Breast epithelium (tissue), 4 donors: ENCODE measurements at regions not wholly inside any gene's neighbourhood (a gene's known extent, or its start where the extent isn't known, plus 50 kb on each side); places are given as distances from the start of the nearest gene placed in this dataset.
A peak's percentile ranks its signal among the peaks of the same experiment; 100 is the strongest.

Experiments
- DNase-seq, 2 donors: peaks; one replicate each; pipeline ENCODE4 v3.0.0-alpha.2; 2019; ENCODE audit warnings: low spot score in 2 of 2
- H3K27ac ChIP-seq, 2 donors: fragments of 200-600 bp; sonication (generic) in 1 of 2; one replicate each; pipeline ENCODE4 v1.5.1; 2016 to 2019; ENCODE audit warnings: mild to moderate bottlenecking in 1 of 2
- H3K27me3 ChIP-seq, 2 donors: fragments of 200-600 bp; sonication (generic) in 1 of 2; one replicate each; pipeline versions ENCODE4 v1.5.1 to v1.6.0; 2017 to 2019; ENCODE audit warnings: control low read depth in 1 of 2, mild to moderate bottlenecking in 1 of 2
- H3K36me3 ChIP-seq: fragments of 200-600 bp; one replicate; pipeline ENCODE4 v1.5.1; 2019
- H3K4me1 ChIP-seq, 2 donors: fragments of 200-600 bp; sonication (generic); one replicate each; pipeline ENCODE4 v1.5.1; 2016 to 2019; ENCODE audit warnings: control low read depth in 1 of 2
- H3K4me3 ChIP-seq, 3 donors: fragments of 200-600 bp; sonication (generic); 1 replicate in 2 of 3; 2 replicates in 1 of 3; pipeline ENCODE4 v1.5.1; 2016 to 2019; ENCODE audit warnings: mild to moderate bottlenecking in 3 of 3, moderate library complexity in 2 of 3
- H3K9me3 ChIP-seq, 2 donors: fragments of 200-600 bp; sonication (generic) in 1 of 2; one replicate each; pipeline ENCODE4 v1.5.1; 2016 to 2019; ENCODE audit warnings: control low read depth in 1 of 2
- CTCF ChIP-seq, 3 donors: fragments of 450-650 bp; IDR thresholded peaks; one replicate each; pipeline ENCODE4 v1.5.1; 2016 to 2017; ENCODE audit warnings: antibody characterized with exemption in 3 of 3, mild to moderate bottlenecking in 3 of 3, moderate library complexity in 3 of 3
- POLR2A ChIP-seq: fragments of 450-650 bp; IDR thresholded peaks from one replicate; pipeline ENCODE4 v1.6.1; 2016; ENCODE audit warnings: antibody characterized with exemption, mild to moderate bottlenecking, moderate library complexity
- POLR2AphosphoS5 ChIP-seq, 3 donors: sonication (generic); formaldehyde crosslinking; IDR thresholded peaks; one replicate each; pipeline ENCODE4 v1.6.1; 2017; ENCODE audit warnings: antibody characterized with exemption in 3 of 3
- intact Hi-C: fragments of 100-400 bp; cut with DNase I; formaldehyde crosslinking; loops from one replicate; pipeline ENCODE4 v1.15.1; 2023; ENCODE audit warnings: low total_unique reads

DNA sequence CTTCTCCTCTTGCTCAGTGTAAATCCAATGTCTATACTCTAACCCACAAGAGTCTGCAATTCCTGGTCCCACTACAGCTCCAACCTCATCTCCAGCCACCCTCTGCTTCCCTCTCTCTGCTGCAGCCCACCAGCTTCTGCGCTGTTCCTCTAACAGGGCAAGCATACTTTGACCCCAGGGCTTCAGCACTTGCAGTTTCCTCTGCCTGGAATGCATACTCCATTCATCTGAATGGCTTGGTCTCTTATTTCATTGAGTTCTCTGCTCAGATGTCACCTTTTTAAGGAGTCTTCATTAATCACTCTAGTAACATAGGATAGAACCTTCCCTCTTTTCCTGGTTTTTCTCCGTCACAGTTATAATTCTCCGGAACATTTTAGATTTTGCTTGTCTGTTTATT, 141.6 kb downstream of the BUD13 start:
- TF ChIP-seq POLR2AphosphoS5 (IDR thresholded peaks at IDR 0.05) (no peak), CTCF (IDR thresholded peaks at IDR 0.05) (no peak), POLR2A (no peak)
- Histone ChIP-seq H3K4me1 (no peaks in the 10 kb centered on the region), H3K27ac (no peak overlapping the region), H3K27me3 (no peaks in the 10 kb centered on the region), H3K9me3 (peaks cover 3 to 16% of the 10 kb centered on the region in 2 donors), H3K4me3 (no peak overlapping the region), H3K36me3 (no peaks in the 10 kb centered on the region)
- no peak for DNase-seq
- intact Hi-C loops, result no loop called here

DNA sequence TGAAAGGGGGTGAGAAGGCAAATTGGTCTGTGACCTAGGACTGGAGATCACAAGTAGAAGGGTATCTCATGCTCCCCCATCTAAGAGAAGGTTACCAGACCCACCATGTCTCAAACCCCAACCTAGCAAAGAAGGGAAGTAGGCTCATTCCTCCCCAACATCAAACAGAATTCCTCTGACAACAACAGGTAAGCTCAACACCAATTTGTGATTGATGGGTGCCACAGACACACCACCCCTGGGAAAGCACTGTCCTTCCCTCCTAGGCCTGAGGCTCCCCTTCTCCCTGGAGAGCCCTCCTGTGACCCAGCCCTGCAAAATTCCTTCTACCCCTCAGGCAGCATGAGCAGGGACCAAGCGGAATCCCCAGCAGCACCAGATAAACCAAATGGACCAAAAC, 154.3 kb downstream of the BUD13 start:
- H3K27me3 ChIP-seq, result peaks cover 0 to 5% of the 10 kb centered on the region in 2 donors
- no peak overlapping the region for H3K4me3 ChIP-seq
- intact Hi-C loops, result no loop called here
- no peak overlapping the region for H3K27ac ChIP-seq
- TF ChIP-seq CTCF (IDR thresholded peaks at IDR 0.05) (no peak), POLR2A (no peak), POLR2AphosphoS5 (IDR thresholded peaks at IDR 0.05) (no peak)
- no peaks in the 10 kb centered on the region for H3K4me1 ChIP-seq
- no peaks in the 10 kb centered on the region for H3K9me3 ChIP-seq
- no peaks in the 10 kb centered on the region for H3K36me3 ChIP-seq
- DNase-seq, result no peak

GRCh38 chr11:116615211-116615865, 157.4 kb downstream of the BUD13 start:
- H3K36me3 ChIP-seq, result no peaks in the 10 kb centered on the region
- peaks cover 0 to 12% of the 10 kb centered on the region in 2 donors for H3K27me3 ChIP-seq
- no peaks in the 10 kb centered on the region for H3K4me1 ChIP-seq
- H3K9me3 ChIP-seq, result no peaks in the 10 kb centered on the region
- no peak overlapping the region for H3K4me3 ChIP-seq
- no peak for TF ChIP-seq POLR2A
- no peak for TF ChIP-seq CTCF (IDR thresholded peaks at IDR 0.05)
- TF ChIP-seq POLR2AphosphoS5 (IDR thresholded peaks at IDR 0.05), result no peak
- intact Hi-C loops, result no loop called here
- H3K27ac ChIP-seq, result no peak overlapping the region
- DNase-seq, result no peak

GRCh38 chr11:116614306-116615210, 158.2 kb downstream of the BUD13 start:
- DNase-seq, result no peak
- no peak overlapping the region for H3K4me3 ChIP-seq
- no peaks in the 10 kb centered on the region for H3K36me3 ChIP-seq
- H3K4me1 ChIP-seq, result no peaks in the 10 kb centered on the region
- intact Hi-C loops, result no loop called here
- no peaks in the 10 kb centered on the region for H3K9me3 ChIP-seq
- TF ChIP-seq CTCF (IDR thresholded peaks at IDR 0.05) (no peak), POLR2A (no peak), POLR2AphosphoS5 (IDR thresholded peaks at IDR 0.05) (no peak)
- H3K27me3 ChIP-seq, result peaks cover 0 to 12% of the 10 kb centered on the region in 2 donors
- H3K27ac ChIP-seq, result no peak overlapping the region

DNA sequence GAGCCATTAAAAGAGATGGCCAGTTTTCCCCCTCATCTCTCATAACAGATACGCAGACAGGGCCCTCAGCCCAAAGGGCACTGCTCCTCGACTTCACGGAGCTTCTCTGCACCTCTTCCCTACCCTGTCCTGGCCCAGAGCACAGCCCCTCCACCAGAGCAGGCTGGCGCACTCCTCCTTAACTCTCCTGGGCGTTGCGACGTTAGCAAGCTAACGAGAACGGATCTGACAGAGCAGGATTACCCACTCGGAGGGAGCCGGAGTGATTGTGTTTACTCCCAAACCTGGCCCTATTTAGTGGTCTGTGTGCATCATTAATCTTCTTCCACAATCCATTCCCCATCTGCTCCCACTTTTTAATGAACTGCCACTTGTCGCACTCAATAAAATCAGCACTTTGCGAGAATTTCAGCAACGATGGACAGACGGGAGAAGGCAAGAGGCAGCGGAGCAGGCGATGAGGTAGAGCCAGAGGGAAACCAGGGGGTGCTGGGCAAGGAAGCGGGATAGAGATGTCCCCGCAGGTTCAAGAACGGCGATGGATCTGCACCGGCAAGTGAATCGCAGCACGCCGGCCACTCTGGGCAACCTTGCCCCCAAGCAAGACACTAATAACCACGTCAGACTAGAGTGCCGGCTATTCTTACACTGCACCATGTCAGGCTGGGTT, 159.4 kb downstream of the BUD13 start:
- H3K9me3 ChIP-seq, result no peaks in the 10 kb centered on the region
- intact Hi-C loops, result no loop called here
- H3K36me3 ChIP-seq, result no peaks in the 10 kb centered on the region
- peaks cover 0 to 16% of the 10 kb centered on the region in 2 donors for H3K27me3 ChIP-seq
- no peaks in the 10 kb centered on the region for H3K4me1 ChIP-seq
- DNase-seq, result peak in 1 of 2 donors; percentile 37
- no peak overlapping the region for H3K4me3 ChIP-seq
- H3K27ac ChIP-seq, result no peak overlapping the region
- no peak for TF ChIP-seq CTCF (IDR thresholded peaks at IDR 0.05)
- TF ChIP-seq POLR2AphosphoS5 (IDR thresholded peaks at IDR 0.05), result no peak
- no peak for TF ChIP-seq POLR2A
